ENCODE measurements at regions not wholly inside any gene's neighbourhood (a gene's known extent, or its start where the extent isn't known, plus 50 kb on each side); places are given as distances from the start of the nearest gene placed in this dataset.
"Not testable (repeated sequence)": the region's sequence is repeated elsewhere in the genome, so short reads cannot be mapped to it uniquely, and the experiment has no call there.

DNA sequence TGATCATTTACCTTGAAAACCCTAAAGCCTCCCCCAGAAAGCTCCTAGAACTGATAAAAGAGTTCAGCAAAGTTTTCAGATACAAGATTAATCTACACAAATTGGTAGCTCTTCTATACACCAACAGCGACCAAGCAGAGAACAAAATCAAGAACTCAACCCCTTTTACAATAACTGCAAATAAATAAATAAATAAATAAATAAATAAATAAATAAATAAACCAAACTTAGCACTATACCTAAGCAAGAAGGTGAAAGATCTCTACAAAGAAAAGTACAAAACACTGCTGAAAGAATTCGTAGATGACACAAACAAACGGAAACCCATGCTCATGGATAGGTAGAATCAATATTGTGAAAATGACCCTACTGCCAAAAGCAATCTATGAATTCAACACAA is 182.0 kb upstream of the RND3 start:
- DNase-seq, result no peak
- Histone ChIP-seq H3K36me3 (ENCODE audit: low read depth) (no peaks in the 10 kb centered on the region), H2AFZ (no peak overlapping the region), H3K9me3 (ENCODE audit: insufficient read depth, low read depth) (no peaks in the 10 kb centered on the region), H3K79me2 (ENCODE audit: low read depth) (no peaks in the 10 kb centered on the region), H3K4me2 (no peak overlapping the region), H3K4me1 (replicated peaks; ENCODE audit: insufficient read depth) (no peaks in the 10 kb centered on the region), H3F3A (ENCODE audit: insufficient read depth, low read depth) (no peaks in the 10 kb centered on the region), H3K4me3 (no peak overlapping the region), H3K9me2 (ENCODE audit: insufficient read depth) (no peaks in the 10 kb centered on the region), H3K27me3 (ENCODE audit: insufficient read depth, low read depth) (no peaks in the 10 kb centered on the region), H4K20me1 (ENCODE audit: insufficient read depth) (no peaks in the 10 kb centered on the region), H3K27ac (no peak overlapping the region)
- no peak for TF ChIP-seq EZH2 (IDR thresholded peaks at IDR 0.05; ENCODE audit: low read depth)
- TF ChIP-seq, protein P1, sequence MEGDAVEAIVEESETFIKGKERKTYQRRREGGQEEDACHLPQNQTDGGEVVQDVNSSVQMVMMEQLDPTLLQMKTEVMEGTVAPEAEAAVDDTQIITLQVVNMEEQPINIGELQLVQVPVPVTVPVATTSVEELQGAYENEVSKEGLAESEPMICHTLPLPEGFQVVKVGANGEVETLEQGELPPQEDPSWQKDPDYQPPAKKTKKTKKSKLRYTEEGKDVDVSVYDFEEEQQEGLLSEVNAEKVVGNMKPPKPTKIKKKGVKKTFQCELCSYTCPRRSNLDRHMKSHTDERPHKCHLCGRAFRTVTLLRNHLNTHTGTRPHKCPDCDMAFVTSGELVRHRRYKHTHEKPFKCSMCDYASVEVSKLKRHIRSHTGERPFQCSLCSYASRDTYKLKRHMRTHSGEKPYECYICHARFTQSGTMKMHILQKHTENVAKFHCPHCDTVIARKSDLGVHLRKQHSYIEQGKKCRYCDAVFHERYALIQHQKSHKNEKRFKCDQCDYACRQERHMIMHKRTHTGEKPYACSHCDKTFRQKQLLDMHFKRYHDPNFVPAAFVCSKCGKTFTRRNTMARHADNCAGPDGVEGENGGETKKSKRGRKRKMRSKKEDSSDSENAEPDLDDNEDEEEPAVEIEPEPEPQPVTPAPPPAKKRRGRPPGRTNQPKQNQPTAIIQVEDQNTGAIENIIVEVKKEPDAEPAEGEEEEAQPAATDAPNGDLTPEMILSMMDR (conservative IDR thresholded peaks at IDR 0.05), result no peak
- POLR2A ChIA-PET (ENCODE audit: unreplicated experiment), result no interaction called here
- intact Hi-C loops (cut with micrococcal nuclease; ENCODE audit: unreplicated experiment), result no loop called here
- no TSS peak for BruUV-seq (replicated peaks)
- CTCF ChIA-PET, result no interaction called here

DNA sequence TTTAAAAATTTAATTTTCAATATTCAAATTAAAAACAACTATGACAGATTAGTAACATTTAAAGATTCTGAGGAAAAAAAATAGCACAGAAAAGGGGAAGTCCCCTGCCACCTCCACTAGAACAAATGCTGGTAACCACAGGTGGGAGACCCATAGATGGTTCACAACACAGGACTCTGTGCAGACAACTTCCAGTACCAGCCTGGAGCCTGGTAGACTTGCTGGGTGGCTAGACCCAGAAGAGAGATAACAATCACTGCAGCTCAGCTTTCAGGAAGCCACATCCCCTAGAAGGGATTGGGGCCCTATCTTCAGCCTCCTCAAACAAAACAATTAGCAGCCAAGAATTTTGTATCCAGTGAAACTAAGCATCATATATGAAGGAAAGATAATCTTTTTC is 179.6 kb upstream of the RND3 start:
- intact Hi-C loops (cut with micrococcal nuclease; ENCODE audit: unreplicated experiment); POLR2A ChIA-PET (ENCODE audit: unreplicated experiment); CTCF ChIA-PET; H2AFZ ChIP-seq; H3F3A ChIP-seq (ENCODE audit: insufficient read depth, low read depth); H3K4me3 ChIP-seq; H3K4me2 ChIP-seq; H4K20me1 ChIP-seq (ENCODE audit: insufficient read depth); H3K9me2 ChIP-seq (ENCODE audit: insufficient read depth); H3K36me3 ChIP-seq (ENCODE audit: low read depth); H3K27me3 ChIP-seq (ENCODE audit: insufficient read depth, low read depth); H3K4me1 ChIP-seq (replicated peaks; ENCODE audit: insufficient read depth); H3K79me2 ChIP-seq (ENCODE audit: low read depth); H3K27ac ChIP-seq; BruUV-seq (replicated peaks); H3K9me3 ChIP-seq (ENCODE audit: insufficient read depth, low read depth): not testable (repeated sequence)
- peak in 1 of 2 experiments; percentile 5 for DNase-seq

DNA sequence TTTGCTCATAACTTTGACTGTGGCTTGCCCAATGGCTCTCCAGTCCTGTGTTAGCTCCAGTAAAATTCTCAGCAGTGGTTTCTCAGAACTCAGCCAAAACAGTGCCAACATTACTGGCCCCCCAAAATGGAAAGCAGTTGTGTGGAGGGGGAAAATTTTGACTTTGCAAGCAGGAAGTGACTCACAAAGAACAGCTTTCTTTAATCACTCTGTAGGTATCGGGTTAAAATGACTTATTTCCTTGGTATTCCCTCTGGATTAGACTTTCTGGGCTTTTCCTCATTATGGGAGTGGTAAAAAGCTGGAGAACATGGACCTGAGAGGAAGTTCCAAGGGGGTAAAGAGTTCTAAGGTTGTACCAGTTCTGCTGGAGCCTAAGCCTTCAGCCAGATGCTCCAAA is 175.7 kb upstream of the RND3 start:
- H3K79me2 ChIP-seq (ENCODE audit: low read depth), result no peaks in the 10 kb centered on the region
- TF ChIP-seq, protein P1 (conservative IDR thresholded peaks at IDR 0.05), result no peak
- TF ChIP-seq EZH2 (IDR thresholded peaks at IDR 0.05; ENCODE audit: low read depth), result no peak
- BruUV-seq (replicated peaks), result no TSS peak
- no peaks in the 10 kb centered on the region for H3K4me1 ChIP-seq (replicated peaks; ENCODE audit: insufficient read depth)
- intact Hi-C loops (cut with micrococcal nuclease; ENCODE audit: unreplicated experiment), result no loop called here
- H3K9me2 ChIP-seq (ENCODE audit: insufficient read depth), result no peaks in the 10 kb centered on the region
- CTCF ChIA-PET, result no interaction called here
- 0 out of 2 replicates have a peak, but pooled peaks cover 3% of the 10 kb centered on the region for H3K9me3 ChIP-seq (ENCODE audit: insufficient read depth, low read depth)
- POLR2A ChIA-PET (ENCODE audit: unreplicated experiment), result no interaction called here
- H2AFZ ChIP-seq, result 0 out of 2 replicates have a peak overlapping the region, but pooled peaks have one; percentile 22
- H3K27ac ChIP-seq, result no peak overlapping the region
- H4K20me1 ChIP-seq (ENCODE audit: insufficient read depth), result no peaks in the 10 kb centered on the region
- no peaks in the 10 kb centered on the region for H3F3A ChIP-seq (ENCODE audit: insufficient read depth, low read depth)
- H3K36me3 ChIP-seq (ENCODE audit: low read depth), result no peaks in the 10 kb centered on the region
- no peak overlapping the region for H3K4me3 ChIP-seq
- no peaks in the 10 kb centered on the region for H3K27me3 ChIP-seq (ENCODE audit: insufficient read depth, low read depth)
- H3K4me2 ChIP-seq, result no peak overlapping the region
- DNase-seq, result no peak

DNA sequence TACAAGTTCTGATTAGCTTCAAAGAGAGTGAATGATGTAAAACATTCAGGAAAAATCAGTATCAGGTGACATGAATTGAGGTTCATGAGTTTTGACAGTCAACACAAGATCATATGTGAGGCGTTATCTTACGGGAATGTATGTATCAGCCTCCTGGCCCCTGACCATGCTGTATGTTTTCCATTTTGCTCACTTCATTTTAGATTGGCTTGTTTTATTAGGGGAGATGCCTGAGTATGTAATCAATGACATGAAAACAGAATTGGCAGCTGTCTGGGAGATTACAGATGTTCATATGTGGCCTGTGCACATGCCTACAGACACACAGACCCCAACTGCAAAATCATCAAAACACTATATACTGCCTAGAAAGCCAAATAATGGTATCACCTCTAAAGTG is 168.5 kb upstream of the RND3 start:
- BruUV-seq (replicated peaks), result no TSS peak
- H3K9me3 ChIP-seq (ENCODE audit: insufficient read depth, low read depth), result no peaks in the 10 kb centered on the region
- H3K27ac ChIP-seq, result no peak overlapping the region
- H2AFZ ChIP-seq, result no peak overlapping the region
- H4K20me1 ChIP-seq (ENCODE audit: insufficient read depth), result no peaks in the 10 kb centered on the region
- no peaks in the 10 kb centered on the region for H3K9me2 ChIP-seq (ENCODE audit: insufficient read depth)
- TF ChIP-seq, protein P1 (conservative IDR thresholded peaks at IDR 0.05), result no peak
- TF ChIP-seq EZH2 (IDR thresholded peaks at IDR 0.05; ENCODE audit: low read depth), result no peak
- H3K4me1 ChIP-seq (replicated peaks; ENCODE audit: insufficient read depth), result no peaks in the 10 kb centered on the region
- DNase-seq, result no peak
- no peaks in the 10 kb centered on the region for H3K36me3 ChIP-seq (ENCODE audit: low read depth)
- no peak overlapping the region for H3K4me2 ChIP-seq
- ChIA-PET POLR2A (ENCODE audit: unreplicated experiment) (no interaction called here), CTCF (no interaction called here)
- H3K4me3 ChIP-seq, result no peak overlapping the region
- H3K27me3 ChIP-seq (ENCODE audit: insufficient read depth, low read depth), result no peaks in the 10 kb centered on the region
- H3K79me2 ChIP-seq (ENCODE audit: low read depth), result no peaks in the 10 kb centered on the region
- intact Hi-C loops (cut with micrococcal nuclease; ENCODE audit: unreplicated experiment), result no loop called here
- H3F3A ChIP-seq (ENCODE audit: insufficient read depth, low read depth), result no peaks in the 10 kb centered on the region

Measured in PC-9 (cell line).